IMR-90 (cell line): ENCODE measurements at regions not wholly inside any gene's neighbourhood (a gene's known extent, or its start where the extent isn't known, plus 50 kb on each side); places are given as distances from the start of the nearest gene placed in this dataset.

Experiments
- ATAC-seq: fragments of 200-7000 bp; cut with Tn5 transposase; 2 replicates; pipeline ENCODE4 v1.9.1; 2020; ENCODE audit warnings: low read depth, mild to moderate bottlenecking, moderate library complexity
- BruUV-seq: library from RNA; stranded (reverse); fragments of 400-500 nt; replicated peaks from 2 replicates; lab custom pipeline; 2021; lab: Mats Ljungman, UMichigan
- CTCF ChIA-PET: fragments of 300-600 bp; formaldehyde crosslinking; extraction: SDS; loops from one replicate; lab custom pipeline; 2021; ENCODE audit warnings: antibody characterized with exemption; lab: Yijun Ruan, JAX
- POLR2A ChIA-PET: fragments of 300-600 bp; sonication (Branson Sonifier 250); formaldehyde crosslinking; loops from one replicate; lab custom pipeline; 2022; ENCODE audit warnings: antibody characterized with exemption; ENCODE audit not compliant: unreplicated experiment; lab: Charles Lee
- DNase-seq: peaks from one replicate; pipeline ENCODE4 v3.0.0; 2013
- H2AFZ ChIP-seq: replicated peaks from 2 replicates; pipeline ENCODE3; 2013; ENCODE audit warnings: low read length, mild to moderate bottlenecking; ENCODE audit not compliant: poor library complexity
- H2AK5ac ChIP-seq: 2 replicates; pipeline ENCODE4 v1.6.1; 2013; ENCODE audit warnings: low read depth, low read length, inconsistent platforms
- H2AK9ac ChIP-seq: replicated peaks from 2 replicates; pipeline ENCODE3; 2013; ENCODE audit warnings: mild to moderate bottlenecking, low read depth, low read length, moderate library complexity; ENCODE audit not compliant: poor library complexity
- H2BK120ac ChIP-seq: 2 replicates; pipeline ENCODE4 v1.6.1; 2013; ENCODE audit warnings: low read depth, low read length, inconsistent platforms
- H2BK15ac ChIP-seq: 3 replicates; pipeline ENCODE4 v1.6.1; 2013; ENCODE audit warnings: low read depth, low read length, inconsistent platforms
- H2BK20ac ChIP-seq: 2 replicates; pipeline ENCODE4 v1.6.1; 2013; ENCODE audit warnings: low read depth, mild to moderate bottlenecking, inconsistent platforms, low read length, moderate library complexity
- H2BK5ac ChIP-seq: 2 replicates; pipeline ENCODE4 v1.6.1; 2013; ENCODE audit warnings: mild to moderate bottlenecking, low read depth, low read length, inconsistent platforms; ENCODE audit not compliant: poor library complexity, severe bottlenecking
- H3K14ac ChIP-seq: replicated peaks from 2 replicates; pipeline ENCODE4 v1.6.1; 2013; ENCODE audit warnings: low read depth, low read length, inconsistent platforms
- H3K18ac ChIP-seq: 2 replicates; pipeline ENCODE4 v1.6.1; 2013; ENCODE audit warnings: low read depth, low read length, control low read depth
- H3K23ac ChIP-seq: 2 replicates; pipeline ENCODE4 v1.6.1; 2013; ENCODE audit warnings: low read depth, low read length, inconsistent platforms
- H3K27ac ChIP-seq: 2 replicates; pipeline ENCODE4 v1.5.1; 2013; ENCODE audit warnings: mild to moderate bottlenecking, control low read depth, low read length; ENCODE audit not compliant: insufficient read depth
- H3K27me3 ChIP-seq: 2 replicates; pipeline ENCODE4 v1.6.1; 2013; ENCODE audit warnings: low read length; ENCODE audit not compliant: control insufficient read depth, insufficient read depth
- H3K36me3 ChIP-seq: 2 replicates; pipeline ENCODE4 v1.6.1; 2013; ENCODE audit warnings: low read length, mixed read lengths; ENCODE audit not compliant: control insufficient read depth, insufficient read depth
- H3K4ac ChIP-seq: 2 replicates; pipeline ENCODE4 v1.6.1; 2013; ENCODE audit warnings: low read depth, low read length, inconsistent platforms
- H3K4me1 ChIP-seq: 2 replicates; pipeline ENCODE4 v1.6.1; 2013; ENCODE audit warnings: low read length, mixed read lengths; ENCODE audit not compliant: control insufficient read depth, insufficient read depth
- H3K4me2 ChIP-seq: 2 replicates; pipeline ENCODE4 v1.6.1; 2013; ENCODE audit warnings: low read depth, mild to moderate bottlenecking, control low read depth, low read length, moderate library complexity
- H3K4me3 ChIP-seq: 2 replicates; pipeline ENCODE4 v1.5.1; 2013; ENCODE audit warnings: low read depth, mild to moderate bottlenecking, control low read depth, low read length, moderate library complexity; ENCODE audit not compliant: insufficient read depth
- H3K56ac ChIP-seq: 2 replicates; pipeline ENCODE4 v1.6.1; 2013; ENCODE audit warnings: low read length, inconsistent platforms; ENCODE audit not compliant: insufficient read depth; ENCODE audit errors: extremely low read depth
- H3K79me1 ChIP-seq, 2 experiments: 2 replicates each; pipeline ENCODE4 v1.6.1; 2013; ENCODE audit warnings: low read length in 2 of 2, inconsistent platforms in 1 of 2, low read depth in 1 of 2
- H3K9ac ChIP-seq: 2 replicates; pipeline ENCODE4 v1.6.1; 2013; ENCODE audit warnings: low read depth, low read length, control low read depth
- H3K9me1 ChIP-seq: 2 replicates; pipeline ENCODE4 v1.6.1; 2013; ENCODE audit warnings: low read length, inconsistent platforms; ENCODE audit not compliant: insufficient read depth
- H3K9me3 ChIP-seq: 2 replicates; pipeline ENCODE4 v1.6.1; 2013; ENCODE audit warnings: low read length; ENCODE audit not compliant: control insufficient read depth, insufficient read depth
- H4K20me1 ChIP-seq: 2 replicates; pipeline ENCODE4 v1.6.1; 2013; ENCODE audit warnings: low read length, inconsistent platforms; ENCODE audit not compliant: insufficient read depth
- H4K5ac ChIP-seq: 2 replicates; pipeline ENCODE4 v1.6.1; 2013; ENCODE audit warnings: mild to moderate bottlenecking, low read depth, low read length, control low read depth
- H4K8ac ChIP-seq, 2 experiments: 2 replicates each; pipeline ENCODE4 v1.6.1; 2013; ENCODE audit warnings: low read depth in 2 of 2, low read length in 2 of 2, control low read depth in 1 of 2, inconsistent platforms in 1 of 2
- H4K91ac ChIP-seq: 2 replicates; pipeline ENCODE4 v1.6.1; 2013; ENCODE audit warnings: low read depth, low read length, inconsistent platforms; ENCODE audit not compliant: insufficient read depth
- CEBPB ChIP-seq: IDR thresholded peaks from 2 replicates; pipeline ENCODE4 v1.6.1; 2012; ENCODE audit warnings: low read depth, low read length, improper control_type of control experiment
- ELK1 ChIP-seq: fragments of 150-350 bp; IDR thresholded peaks from 2 replicates; pipeline ENCODE4 v1.6.1; 2016; ENCODE audit warnings: low read depth, mild to moderate bottlenecking, low read length, moderate library complexity, borderline replicate concordance
- RAD21 ChIP-seq: IDR thresholded peaks from 2 replicates; pipeline ENCODE4 v1.6.1; 2012; ENCODE audit warnings: low read length, improper control_type of control experiment
- WGBS, 2 experiments: methylation state at CpG; one replicate each; pipeline versions ENCODE4 v1.1.5 to v1.1.7; 2013; ENCODE audit warnings: missing lambda C conversion rate in 2 of 2; ENCODE audit not compliant: insufficient read length in 1 of 2; ENCODE audit errors: extremely low coverage in 2 of 2; 5-methylcytosine and 5-hydroxymethylcytosine counted together
- dilution Hi-C: fragments of 300-500 bp; cut with HindIII; formaldehyde crosslinking; loops from one replicate; pipeline ENCODE4 v1.14.3; 2018; ENCODE audit warnings: low sequenced_read_pairs; ENCODE audit not compliant: unreplicated experiment
- in situ Hi-C: fragments of 300-500 bp; cut with MboI; formaldehyde crosslinking; loops from 3 replicates; pipeline ENCODE4 v1.14.3; 2019; ENCODE audit warnings: low sequenced_read_pairs, inconsistent platforms, mixed read lengths
- intact Hi-C: fragments of 100-400 bp; cut with micrococcal nuclease; formaldehyde crosslinking; loops from 2 replicates; pipeline ENCODE4 v1.10.0; 2022

- dilution Hi-C loops: no loop called here
- no peak overlapping the region for H2AK9ac ChIP-seq
- intact Hi-C loops: no loop called here
These were observed 58.5 kb downstream of the BAK1 start for GRCh38 chr6:33521489-33522091.

More at GRCh38 chr6:33521489-33522091, 58.5 kb downstream of the BAK1 start:
- no peak overlapping the region for H3K56ac ChIP-seq
- H3K27ac ChIP-seq: no peak overlapping the region
- no peak overlapping the region for H3K14ac ChIP-seq
- no peak overlapping the region for H3K4ac ChIP-seq
- H2BK15ac ChIP-seq: no peak overlapping the region
- H4K20me1 ChIP-seq: no peaks in the 10 kb centered on the region
- H3K4me1 ChIP-seq: no peaks in the 10 kb centered on the region
- H4K5ac ChIP-seq: no peak overlapping the region
- H3K9me1 ChIP-seq: no peaks in the 10 kb centered on the region
- H3K9me3 ChIP-seq: 0 out of 2 replicates have a peak, but pooled peaks cover 2% of the 10 kb centered on the region
- WGBS, 2 experiments: 82% methylated on average over 16 of the region's 47 CpGs; no CpG with 5 or more reads in 1 of the 2 experiments
- H3K4me3 ChIP-seq: no peak overlapping the region
- POLR2A ChIA-PET: no interaction called here
- no peak overlapping the region for H2BK5ac ChIP-seq
- CTCF ChIA-PET: no interaction called here
- no peak overlapping the region for H2AFZ ChIP-seq
- peaks cover 23% of the 10 kb centered on the region for H3K27me3 ChIP-seq
- in situ Hi-C loops: no loop called here
- no peak overlapping the region for H3K18ac ChIP-seq
- DNase-seq: no peak
- ATAC-seq: no peak
- H4K8ac ChIP-seq: no peak overlapping the region
- no TSS peak for BruUV-seq
- no peak overlapping the region for H2AK5ac ChIP-seq
- no peak overlapping the region for H2BK20ac ChIP-seq
- no peaks in the 10 kb centered on the region for H3K36me3 ChIP-seq
- H3K4me2 ChIP-seq: no peak overlapping the region
- H3K79me1 ChIP-seq: no peaks in the 10 kb centered on the region
- TF ChIP-seq RAD21 (no peak), CEBPB (no peak), ELK1 (no peak)
- no peak overlapping the region for H2BK120ac ChIP-seq
- H3K23ac ChIP-seq: no peak overlapping the region
- no peak overlapping the region for H4K91ac ChIP-seq
- H3K9ac ChIP-seq: no peak overlapping the region
